NCI-H446 (cell line): ENCODE measurements at regions not wholly inside any gene's neighbourhood (a gene's known extent, or its start where the extent isn't known, plus 50 kb on each side); places are given as distances from the start of the nearest gene placed in this dataset.
A peak's percentile ranks its signal among the peaks of the same experiment; 100 is the strongest.

Experiments
- DNase-seq, 2 experiments: peaks; one replicate each; lab custom pipeline; 2025; lab: John Stamatoyannopoulos, UW

DNA sequence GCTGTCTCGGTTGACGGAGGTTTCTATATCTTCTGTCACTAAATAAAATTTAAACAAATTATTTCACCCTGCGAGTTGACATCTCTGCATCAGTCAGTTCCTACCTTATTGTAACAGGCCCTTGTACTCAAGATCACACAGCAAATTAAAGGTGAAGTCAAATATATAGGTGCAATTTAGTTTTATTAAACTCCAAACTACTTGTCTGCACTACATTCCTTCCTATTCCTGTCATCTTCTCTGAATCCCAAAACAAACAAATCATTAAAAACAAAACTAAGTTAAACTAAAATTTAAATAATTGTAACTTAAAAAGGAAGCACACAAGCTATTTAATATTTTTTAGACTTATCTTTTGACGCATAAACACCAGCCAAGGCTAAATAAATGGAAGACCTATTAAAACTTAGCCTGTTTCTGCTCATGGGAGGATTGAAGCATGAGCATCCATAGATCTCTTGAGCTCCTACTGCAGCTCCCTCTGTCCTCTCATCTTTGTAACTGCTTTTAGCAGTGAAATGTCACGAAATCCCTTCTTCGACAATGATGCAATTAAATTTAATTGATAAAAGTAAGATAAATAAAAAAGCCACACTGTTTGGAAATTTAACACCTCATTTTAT lies 1152.3 kb upstream of the GJE1 start:
- DNase-seq = no peak

DNA sequence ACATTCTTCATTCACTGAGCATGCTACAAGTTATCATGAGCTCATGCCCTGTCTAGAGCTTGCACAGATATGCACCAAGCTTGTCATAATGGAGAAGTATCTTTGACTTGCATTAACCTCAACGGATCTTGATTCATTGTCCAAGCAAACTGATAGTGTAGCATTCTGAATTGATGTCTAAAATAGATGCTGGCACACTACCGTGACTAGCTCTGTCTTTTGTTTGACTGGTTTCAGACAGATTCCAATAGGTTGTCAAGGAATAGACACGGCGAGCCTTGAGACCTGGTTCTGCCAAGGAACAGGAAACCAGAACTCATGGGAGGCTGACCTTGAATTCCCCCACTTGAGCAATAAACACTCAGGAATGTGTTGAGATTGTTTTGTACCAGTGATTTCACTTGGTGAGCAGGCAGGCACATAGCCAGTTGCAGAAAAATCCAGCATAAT lies 1153.1 kb upstream of the GJE1 start:
- no peak for DNase-seq

DNA sequence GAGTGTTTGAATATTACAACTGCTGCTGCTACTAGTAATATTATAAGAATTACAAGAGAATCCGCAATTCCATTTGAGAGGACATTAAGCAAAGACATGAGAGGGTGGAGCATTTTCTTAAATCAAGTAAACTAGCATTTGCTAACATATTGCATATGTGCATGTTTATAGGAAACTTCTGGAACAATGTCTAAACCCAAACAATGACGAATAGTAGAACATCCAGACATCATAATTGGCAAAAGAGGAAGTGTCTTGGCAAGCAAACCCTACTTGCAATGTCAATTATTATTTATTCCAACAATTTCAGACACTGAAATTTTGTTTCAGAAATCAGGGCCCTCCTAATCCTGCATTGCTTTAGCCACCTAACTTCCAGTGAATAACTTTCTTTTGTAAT lies 1155.3 kb upstream of the GJE1 start:
- DNase-seq = peak in 1 of 2 experiments; percentile 3

DNA sequence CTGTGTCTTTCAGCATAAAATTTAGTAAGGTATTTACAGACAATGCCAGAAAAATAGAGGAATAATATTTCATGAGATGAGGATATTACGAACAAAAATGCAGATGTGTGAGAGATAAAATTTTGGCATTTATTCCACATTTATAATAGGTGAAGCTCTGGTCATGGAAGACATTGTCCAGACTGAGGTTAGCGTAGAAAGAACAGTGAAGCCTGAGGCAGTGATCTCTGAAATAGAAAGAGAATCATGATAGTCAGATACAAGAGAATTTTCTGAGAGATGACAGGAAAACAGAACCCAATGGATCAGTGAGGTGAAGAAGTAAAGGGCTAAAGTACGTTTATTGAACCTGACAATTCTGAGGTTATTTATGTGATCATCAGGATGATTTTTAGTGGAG lies 1155.9 kb upstream of the GJE1 start:
- no peak for DNase-seq

DNA sequence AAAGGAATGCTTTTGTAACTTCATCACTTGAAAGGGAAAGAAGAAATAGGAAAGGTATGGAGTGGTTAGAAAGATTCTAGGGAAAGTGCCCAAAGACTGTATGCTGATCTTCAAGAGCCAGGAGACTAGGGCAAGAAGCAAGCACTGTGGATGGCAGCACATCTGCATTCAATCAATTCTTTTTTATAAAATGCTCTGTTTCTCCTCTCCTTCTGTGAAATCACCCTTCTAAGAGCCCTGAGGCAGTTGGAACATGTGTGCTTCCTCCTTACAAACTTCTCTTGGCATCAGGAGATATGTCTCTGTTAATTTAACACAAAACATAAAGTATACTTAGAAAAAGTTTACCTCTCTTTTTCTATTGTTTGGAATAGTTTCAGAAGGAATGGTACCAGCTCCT lies 1162.2 kb upstream of the GJE1 start:
- DNase-seq = no peak

DNA sequence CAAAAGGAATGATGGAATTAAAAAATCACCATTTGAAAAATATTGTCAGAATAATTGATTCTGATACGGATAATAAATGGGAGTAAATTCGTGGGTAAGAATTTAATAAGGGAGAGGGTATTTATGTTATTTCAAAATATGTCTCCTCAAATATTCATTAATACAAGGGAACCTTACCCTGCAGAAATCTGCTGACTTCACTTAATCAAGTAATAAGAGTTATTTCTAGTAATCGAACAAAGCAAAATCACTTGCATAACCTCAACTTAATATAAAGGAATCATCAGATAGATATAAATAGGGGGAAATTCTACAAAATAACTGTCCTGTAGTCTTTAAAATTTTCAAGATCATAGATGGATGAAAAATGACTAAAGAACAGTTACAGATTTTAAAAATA lies 1164.7 kb upstream of the GJE1 start:
- no peak for DNase-seq

DNA sequence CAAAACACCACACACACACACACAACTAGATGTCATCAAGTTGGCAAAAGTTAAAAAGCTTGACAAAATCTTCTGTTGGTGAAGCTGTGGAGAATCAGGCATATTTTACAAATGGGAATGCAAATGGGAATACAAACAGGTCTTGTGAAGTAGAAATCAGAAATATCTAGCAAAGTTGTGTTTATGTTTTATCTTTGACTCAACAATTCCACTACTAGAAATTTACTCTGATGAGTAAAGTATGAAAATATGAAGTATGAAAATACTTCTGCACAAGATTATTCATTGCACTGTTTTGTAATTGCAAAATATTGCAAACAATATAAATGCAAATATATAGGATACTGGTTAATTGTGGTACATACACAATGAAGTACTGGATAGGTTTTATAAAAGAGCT lies 1166.0 kb upstream of the GJE1 start:
- DNase-seq = no peak

DNA sequence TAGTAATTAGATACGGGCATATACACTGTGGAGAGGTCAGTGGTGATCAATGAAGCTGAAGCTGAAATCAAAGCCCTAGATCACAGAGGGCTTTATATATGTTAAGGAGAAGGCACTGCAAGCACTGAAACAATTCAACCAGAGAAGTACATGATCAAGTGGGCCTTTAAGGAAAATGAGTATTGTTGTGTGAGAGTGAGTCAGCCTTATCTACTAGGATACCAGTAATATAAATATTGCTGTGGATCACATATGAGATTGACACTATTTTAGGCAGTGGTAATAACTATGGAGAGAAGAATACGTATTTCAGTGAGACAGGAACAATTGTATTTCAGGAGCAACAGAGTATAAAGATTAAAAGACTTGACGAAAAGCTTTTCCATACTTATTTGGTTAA lies 1172.2 kb upstream of the GJE1 start:
- no peak for DNase-seq

DNA sequence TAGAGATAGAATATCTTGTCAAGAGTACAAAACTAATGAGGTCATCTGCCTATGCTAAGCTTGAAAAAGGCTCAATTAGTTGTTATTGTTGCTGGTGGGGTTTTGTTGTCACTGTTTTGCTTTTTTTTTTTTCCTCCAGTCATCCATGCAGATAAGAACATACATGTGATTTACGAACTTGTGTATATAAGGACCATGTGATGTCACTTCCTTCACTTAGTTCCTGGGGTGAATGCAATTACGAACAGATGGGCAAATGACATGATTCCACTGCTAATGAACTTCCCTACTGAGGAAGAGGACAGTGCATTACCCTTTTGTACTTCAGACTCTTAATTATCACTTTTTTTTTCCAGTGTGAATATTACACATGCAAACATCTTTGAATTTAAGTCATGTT lies 1175.3 kb upstream of the GJE1 start:
- DNase-seq = peak; percentile 21 to 40

DNA sequence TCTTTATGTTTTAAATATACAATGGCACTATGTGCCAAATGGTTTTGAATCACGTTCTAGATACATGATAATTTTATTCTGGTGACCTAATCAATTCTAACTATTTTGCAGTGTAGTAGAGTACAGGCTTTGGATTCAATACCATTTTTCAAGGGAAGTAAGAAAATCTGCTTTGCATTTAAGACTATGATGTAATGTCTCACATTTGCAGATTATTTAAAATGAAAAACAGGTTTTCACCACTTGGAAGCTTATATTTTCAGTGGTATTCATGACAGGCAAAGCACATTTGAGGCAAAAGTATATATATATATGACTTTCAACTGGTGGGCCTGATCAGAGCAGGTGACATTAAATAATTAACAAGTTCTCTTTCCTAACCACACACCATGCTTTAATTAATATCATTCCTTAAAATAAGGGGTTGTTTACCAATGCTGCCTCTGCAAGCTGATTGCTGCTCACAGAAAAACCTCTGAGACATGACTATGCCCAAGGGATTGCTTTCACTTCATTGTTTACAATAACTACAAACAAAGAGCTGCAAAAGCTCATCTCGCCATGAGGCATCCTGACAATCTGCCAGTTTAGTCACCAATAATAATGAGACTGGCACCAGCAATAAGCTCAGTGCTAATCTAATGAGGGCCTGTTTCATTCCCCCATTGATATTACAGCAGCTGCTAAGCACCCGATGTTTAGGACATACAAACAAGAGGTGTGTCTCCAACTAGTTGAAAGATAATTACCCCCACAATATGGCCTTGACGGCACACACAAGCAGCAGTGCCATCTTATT lies 1176.0 kb upstream of the GJE1 start:
- DNase-seq = peak; percentile 62 to 76

DNA sequence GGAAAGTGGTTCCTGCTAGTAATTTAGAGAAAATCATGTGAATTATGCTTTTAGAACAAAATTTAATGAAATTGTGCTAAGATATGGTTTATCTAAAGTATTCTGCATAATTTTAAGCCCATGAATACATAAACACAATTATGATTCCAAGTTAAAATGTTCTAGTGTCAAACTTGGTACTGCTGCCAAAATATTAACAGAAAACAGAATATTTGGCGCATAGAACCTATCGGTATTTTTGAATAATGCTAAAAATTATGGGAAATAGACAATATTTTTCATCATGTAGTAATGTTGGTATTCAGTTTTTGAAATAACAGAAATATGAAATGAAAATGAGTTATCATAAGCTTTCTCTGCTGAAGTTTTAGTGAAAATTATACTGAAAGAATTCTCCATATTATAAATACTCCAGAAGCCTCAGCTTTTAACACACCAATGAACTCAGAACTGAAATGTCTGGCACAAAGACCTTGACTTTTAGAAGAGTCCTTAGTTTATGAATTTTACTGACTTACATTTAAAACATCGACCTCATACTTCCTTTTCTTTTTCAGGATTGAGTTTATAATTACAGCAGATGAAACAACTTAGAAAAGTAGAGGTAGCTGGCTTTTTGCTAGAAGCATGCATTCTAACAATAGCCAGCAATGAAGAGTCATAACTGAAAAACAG lies 1192.3 kb upstream of the GJE1 start:
- no peak for DNase-seq

DNA sequence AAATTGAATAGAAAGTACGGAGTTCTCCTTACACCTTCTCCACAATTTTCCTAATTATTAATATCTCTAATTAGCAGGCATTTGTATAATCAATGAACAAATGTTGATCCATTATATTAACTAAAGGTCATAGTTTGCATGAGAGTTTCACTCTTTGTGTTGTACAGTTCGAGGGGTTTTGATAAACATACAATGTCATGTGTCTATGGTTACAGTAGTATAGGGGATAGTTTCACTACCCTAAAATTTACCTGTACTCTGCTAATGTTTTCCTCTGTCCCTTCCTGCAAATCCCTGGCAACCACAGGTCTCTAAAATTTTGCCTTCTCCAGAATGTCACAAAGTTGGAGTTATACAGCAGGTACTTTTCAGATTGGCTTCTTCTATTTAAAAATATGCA lies 1199.8 kb upstream of the GJE1 start:
- no peak for DNase-seq

DNA sequence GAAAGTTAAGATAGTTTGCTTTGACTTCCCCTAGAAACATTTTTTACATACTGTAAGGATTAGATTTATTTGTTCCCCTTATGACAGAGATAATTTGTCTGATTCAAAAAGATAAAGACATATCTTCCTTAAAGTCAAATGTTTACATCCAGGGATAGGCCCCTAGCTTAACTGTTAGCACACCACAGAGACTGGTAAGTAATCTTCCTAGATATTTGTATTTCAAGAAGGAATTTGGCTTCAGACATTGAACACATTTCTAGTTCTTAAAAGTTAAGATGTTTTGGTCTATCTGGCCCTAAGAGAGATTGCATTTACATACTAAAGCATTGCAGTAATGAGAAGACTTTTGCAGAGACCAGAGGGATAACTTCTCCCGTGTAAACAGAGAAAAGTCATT lies 1201.1 kb upstream of the GJE1 start:
- DNase-seq = no peak

DNA sequence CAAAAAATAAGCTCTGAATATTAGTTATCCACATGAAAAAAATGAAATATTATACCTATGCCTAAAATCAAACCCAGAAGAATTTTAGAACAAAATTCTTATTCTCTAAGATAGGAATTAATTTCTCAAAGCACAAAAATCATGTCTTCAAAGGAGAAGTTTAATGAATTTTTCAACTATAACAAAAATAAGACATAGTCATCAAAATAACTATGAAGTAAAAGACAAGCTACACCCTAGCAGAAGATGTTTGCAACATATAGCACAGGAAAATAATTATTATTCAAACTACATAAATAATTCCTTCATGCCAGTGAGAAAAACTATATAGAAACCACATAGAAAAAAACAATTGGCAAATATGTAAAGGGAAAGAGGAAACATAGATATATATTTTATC lies 1203.6 kb upstream of the GJE1 start:
- no peak for DNase-seq

DNA sequence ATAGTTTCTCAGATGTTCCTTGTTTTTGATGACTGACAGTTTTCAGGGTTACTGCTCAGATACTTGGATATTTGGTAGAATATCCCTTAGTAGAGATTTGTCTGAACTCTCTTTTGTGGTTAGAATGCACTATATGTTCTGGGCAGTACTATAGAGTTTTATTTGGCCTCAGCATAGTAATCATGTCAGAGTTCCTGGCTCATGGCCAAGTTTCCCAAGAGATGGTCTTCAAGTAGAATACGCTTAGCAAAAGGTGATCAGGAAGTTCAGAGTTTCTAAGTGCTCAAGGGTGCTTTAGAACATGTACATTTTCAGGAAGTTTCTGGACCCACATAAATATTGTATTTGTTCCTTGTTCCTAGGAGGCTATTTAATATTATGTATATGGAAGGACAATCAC lies 1209.7 kb upstream of the GJE1 start:
- no peak for DNase-seq

DNA sequence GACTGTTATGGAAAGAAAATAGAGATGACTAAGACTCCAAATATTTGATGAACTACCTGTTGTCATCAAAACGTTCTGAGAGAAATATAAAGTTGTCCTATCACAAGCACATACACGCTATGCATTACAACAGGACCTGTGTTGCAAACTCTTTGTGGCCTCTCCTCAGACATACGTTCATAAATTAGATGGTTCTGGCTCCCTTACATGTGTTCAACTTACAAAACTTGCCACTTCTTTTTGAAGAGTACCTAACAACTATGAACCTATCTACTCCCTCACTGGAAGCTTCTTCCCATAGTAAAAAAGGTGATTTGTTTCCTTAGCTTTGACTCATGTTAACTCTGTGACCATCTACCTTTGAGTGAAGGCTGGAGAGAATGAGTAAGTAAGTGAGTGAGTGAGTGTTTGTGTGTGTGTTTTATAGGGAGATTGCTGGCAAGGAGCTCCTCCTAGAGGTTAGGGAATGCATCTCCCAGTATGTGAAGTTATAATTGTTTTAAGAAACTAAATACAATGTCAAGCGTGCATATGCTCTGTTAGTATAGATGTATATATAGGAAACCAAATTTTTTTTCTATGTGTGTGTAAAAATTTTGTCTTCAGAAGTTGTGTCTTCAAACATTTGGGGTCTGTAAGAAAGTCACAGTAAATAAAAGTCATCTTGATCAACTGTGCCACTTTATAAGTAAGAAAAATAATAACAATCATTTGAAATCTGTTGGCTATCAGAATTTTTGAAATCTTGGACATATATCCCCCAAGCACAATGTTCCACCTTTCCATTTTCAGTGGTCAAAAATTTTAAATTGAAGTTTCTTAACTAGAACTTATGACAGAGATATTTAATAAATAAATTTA lies 1211.1 kb upstream of the GJE1 start:
- DNase-seq = peak; percentile 37 to 54

DNA sequence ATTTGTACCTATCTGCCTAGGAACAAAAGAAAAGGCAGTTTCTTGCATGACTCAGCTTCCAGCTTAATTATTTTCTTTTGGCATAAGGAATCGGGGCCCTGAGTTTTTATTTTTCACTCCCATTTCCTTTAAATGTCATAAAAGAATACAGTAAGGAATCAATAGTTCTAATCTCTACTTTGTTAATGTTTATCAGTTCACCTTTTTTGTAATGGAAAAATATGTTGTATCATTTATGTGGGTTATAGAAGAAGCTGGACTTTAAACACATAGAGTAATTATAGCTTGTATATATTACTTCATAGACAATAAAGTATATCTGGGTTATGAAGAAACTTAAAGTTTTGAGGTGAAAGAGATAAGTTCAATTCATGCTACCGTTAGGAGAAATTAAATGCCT lies 1214.8 kb upstream of the GJE1 start:
- DNase-seq = no peak

DNA sequence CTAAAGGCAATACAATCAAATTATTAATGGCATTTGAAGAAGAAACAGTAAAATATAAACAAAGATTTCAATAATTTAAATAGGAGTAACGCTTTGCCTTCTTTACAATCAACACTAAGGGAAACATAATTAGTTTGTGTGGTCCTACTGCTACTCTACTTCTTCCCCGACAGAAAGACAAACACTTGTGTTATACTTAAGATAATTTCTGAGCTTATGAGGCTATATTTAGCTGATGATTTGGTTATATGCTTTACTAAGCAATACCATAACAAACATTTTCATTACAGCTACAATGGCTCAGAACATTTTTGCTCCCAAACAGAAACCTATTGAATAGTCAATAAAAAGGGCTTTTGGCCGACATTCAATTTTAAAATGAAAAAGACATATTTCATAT lies 1217.2 kb upstream of the GJE1 start:
- DNase-seq = no peak

DNA sequence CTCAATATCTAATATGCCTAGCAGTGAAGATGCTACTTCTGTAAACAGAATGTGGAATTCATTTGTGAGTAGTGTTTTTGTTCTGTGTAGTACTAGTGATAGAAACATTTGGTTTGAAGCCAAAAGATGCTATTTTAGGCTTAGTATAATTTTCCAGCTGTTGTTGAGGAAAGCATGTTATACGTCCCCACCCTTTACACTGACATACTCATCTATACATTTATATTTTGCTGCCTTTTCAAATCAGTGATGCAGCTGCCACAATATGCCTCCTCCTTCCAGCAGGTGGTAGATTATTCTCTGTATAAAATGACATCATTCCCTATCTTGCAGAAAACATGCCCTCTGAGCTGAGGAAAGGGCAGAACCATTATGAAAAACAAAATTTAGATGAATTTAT lies 1217.6 kb upstream of the GJE1 start:
- peak in 1 of 2 experiments; percentile 6 for DNase-seq

DNA sequence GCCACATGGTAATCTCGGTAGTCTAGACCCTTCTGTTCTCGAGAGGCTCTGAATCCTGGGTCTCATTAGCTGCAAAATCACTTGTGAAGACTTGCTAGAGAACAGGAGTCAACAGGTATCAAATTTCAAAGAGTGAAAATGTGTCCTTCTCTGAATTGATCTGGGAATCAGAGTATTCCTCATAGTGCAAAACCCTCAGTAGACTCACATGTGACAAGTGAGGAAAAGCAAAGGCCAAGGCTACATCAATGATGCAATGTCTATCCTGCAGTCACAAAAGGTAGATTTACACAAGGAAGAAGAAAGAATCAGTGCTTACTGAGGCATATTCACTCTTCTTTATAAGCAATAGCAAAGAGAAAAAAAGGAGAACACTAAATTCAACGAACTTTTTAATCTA lies 1220.0 kb upstream of the GJE1 start:
- no peak for DNase-seq

DNA sequence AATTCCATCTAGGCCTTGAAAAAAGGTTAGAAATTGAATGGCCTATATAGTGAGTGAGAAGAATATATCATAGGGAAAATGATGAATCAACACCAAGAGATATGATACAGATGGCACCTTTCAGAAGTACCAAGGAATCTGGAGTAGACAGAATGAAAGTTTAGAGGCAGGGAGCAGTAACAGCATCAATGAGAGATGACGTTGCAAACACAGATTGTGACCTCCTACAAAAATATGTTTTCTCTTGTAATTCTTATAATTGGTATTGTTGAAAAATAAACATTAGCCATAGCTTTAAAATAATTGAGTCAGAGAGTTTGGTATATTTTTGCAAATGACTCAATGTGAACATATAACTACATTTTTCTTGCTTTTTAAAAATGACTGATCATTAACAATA lies 1223.1 kb upstream of the GJE1 start:
- no peak for DNase-seq

DNA sequence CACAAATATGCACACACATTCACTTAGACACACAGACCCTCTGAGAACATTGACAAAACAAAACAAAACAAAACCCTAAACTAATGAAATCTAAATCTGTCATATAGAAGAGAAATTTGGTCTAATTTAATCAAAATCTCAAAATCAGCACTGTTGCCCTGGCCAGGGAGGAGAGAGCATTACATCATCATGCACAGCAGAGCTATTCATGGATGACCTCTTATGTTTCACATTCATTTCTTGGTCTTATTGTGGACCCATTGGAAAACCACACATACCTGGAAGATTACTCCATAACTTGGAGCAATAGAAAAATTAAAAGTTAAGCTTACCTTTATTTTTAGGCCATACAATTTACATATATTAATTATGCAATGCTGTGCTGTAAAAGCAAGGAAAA lies 1223.6 kb upstream of the GJE1 start:
- no peak for DNase-seq
